Esophagus (tissue), 2 donors: ENCODE measurements at regions not wholly inside any gene's neighbourhood (a gene's known extent, or its start where the extent isn't known, plus 50 kb on each side); places are given as distances from the start of the nearest gene placed in this dataset.
"Not testable (repeated sequence)": the region's sequence is repeated elsewhere in the genome, so short reads cannot be mapped to it uniquely, and the experiment has no call there.

Source experiments
- H3K27ac ChIP-seq, 2 donors: one replicate each; pipeline ENCODE4 v1.5.1; 2013; ENCODE audit warnings: low read depth in 2 of 2, mild to moderate bottlenecking in 2 of 2, inconsistent platforms in 1 of 2, low read length in 1 of 2, moderate library complexity in 1 of 2
- H3K27me3 ChIP-seq, 2 donors: one replicate each; pipeline ENCODE4 v1.6.1; 2013; ENCODE audit warnings: low read length in 2 of 2, control low read depth in 1 of 2, mild to moderate bottlenecking in 1 of 2; ENCODE audit not compliant: insufficient read depth in 2 of 2, control insufficient read depth in 1 of 2
- H3K36me3 ChIP-seq, 2 donors: one replicate each; pipeline ENCODE4 v1.6.1; 2013; ENCODE audit warnings: low read length in 1 of 2; ENCODE audit not compliant: control insufficient read depth in 2 of 2, insufficient read depth in 2 of 2
- H3K4me1 ChIP-seq, 2 donors: one replicate each; pipeline ENCODE4 v1.6.1; 2013; ENCODE audit warnings: low read length in 1 of 2; ENCODE audit not compliant: control insufficient read depth in 2 of 2, insufficient read depth in 2 of 2
- H3K4me3 ChIP-seq, 2 donors: one replicate each; pipeline ENCODE4 v1.5.1; 2013; ENCODE audit warnings: low read length in 2 of 2, mild to moderate bottlenecking in 2 of 2, low read depth in 1 of 2, moderate library complexity in 1 of 2
- H3K9me3 ChIP-seq, 2 donors: one replicate each; pipeline ENCODE4 v1.6.1; 2013; ENCODE audit warnings: mild to moderate bottlenecking in 2 of 2, low read depth in 1 of 2, low read length in 1 of 2, moderate library complexity in 1 of 2; ENCODE audit not compliant: control insufficient read depth in 2 of 2, insufficient read depth in 1 of 2
- WGBS, 2 donors: extraction: QIAGEN DNeasy Blood & Tissue Kit; methylation state at CpG; one replicate each; pipeline ENCODE4 v1.1.7; 2013; 5-methylcytosine and 5-hydroxymethylcytosine counted together
- donor health status: healthy with polysubstance abuse.
- donor health status: Bipolar disorder and iron deficiency.

GRCh38 chr3:4908433-4909156, 70.6 kb upstream of the BHLHE40 start:
- Histone ChIP-seq H3K36me3 (no peaks in the 10 kb centered on the region), H3K27ac (no peak overlapping the region), H3K27me3 (no peaks in the 10 kb centered on the region), H3K4me3 (no peak overlapping the region), H3K4me1 (peaks cover 0 to 4% of the 10 kb centered on the region in 2 donors), H3K9me3 (no peaks in the 10 kb centered on the region)
- 81 to 86% methylated on average over 8 of the region's 8 CpGs for WGBS, 2 donors

DNA sequence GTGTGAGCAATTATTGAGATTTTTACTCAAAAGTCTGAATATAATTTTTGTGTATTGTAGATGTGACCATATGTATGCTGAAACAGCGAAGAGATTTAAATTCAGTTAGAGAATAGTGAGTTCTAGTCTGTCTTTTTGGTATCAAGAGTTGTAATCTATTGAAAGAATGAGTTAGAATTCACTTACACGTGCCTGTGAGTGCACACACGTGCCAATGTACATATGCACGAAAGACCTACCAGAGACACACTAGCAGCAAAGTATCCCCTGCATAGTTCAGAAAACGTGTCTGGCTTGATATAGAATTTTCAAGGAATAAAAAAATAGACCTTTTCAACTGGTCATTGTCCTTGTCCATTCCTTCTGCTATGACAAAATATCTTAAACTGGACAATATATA, 64.8 kb upstream of the BHLHE40 start:
- no peaks in the 10 kb centered on the region for H3K4me1 ChIP-seq
- H3K27ac ChIP-seq = no peak overlapping the region
- 92 to 93% methylated on average over 5 of the region's 5 CpGs for WGBS, 2 donors
- no peaks in the 10 kb centered on the region for H3K9me3 ChIP-seq
- H3K4me3 ChIP-seq = no peak overlapping the region
- no peaks in the 10 kb centered on the region for H3K36me3 ChIP-seq
- H3K27me3 ChIP-seq = no peaks in the 10 kb centered on the region

- not testable (repeated sequence) for H3K4me1 ChIP-seq, H3K27ac ChIP-seq, H3K27me3 ChIP-seq, H3K36me3 ChIP-seq, H3K4me3 ChIP-seq, H3K9me3 ChIP-seq
- WGBS, 2 donors = 83 to 90% methylated on average over 1 of the region's 2 CpGs
Observed at GRCh38 chr3:4921589-4921988, 57.6 kb upstream of the BHLHE40 start.

DNA sequence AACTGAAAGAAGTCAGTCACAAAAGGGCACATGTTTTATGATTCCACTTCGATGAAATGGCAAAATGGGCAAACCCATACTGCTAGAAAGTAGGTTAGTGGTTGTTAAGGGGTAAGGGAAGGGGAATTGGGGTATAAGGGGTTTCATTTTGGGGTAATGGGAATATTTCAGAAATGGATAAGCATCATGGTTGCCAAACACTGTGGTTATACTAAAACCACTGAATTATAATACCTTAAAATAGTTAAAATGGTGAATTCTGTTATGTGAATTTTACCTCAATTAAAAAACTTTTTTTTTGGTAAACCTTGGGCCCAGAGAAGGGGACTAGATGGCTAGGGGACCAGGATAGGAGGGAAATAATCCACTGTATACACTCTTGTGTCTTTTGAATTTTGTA, 52.3 kb upstream of the BHLHE40 start:
- whole genome bisulfite sequencing, 2 donors = 93 to 99% methylated on average over 1 of the region's 1 CpG
- Histone ChIP-seq H3K4me3 (no peak overlapping the region), H3K27ac (no peak overlapping the region), H3K36me3 (no peaks in the 10 kb centered on the region), H3K9me3 (no peaks in the 10 kb centered on the region), H3K4me1 (no peaks in the 10 kb centered on the region), H3K27me3 (no peaks in the 10 kb centered on the region)

DNA sequence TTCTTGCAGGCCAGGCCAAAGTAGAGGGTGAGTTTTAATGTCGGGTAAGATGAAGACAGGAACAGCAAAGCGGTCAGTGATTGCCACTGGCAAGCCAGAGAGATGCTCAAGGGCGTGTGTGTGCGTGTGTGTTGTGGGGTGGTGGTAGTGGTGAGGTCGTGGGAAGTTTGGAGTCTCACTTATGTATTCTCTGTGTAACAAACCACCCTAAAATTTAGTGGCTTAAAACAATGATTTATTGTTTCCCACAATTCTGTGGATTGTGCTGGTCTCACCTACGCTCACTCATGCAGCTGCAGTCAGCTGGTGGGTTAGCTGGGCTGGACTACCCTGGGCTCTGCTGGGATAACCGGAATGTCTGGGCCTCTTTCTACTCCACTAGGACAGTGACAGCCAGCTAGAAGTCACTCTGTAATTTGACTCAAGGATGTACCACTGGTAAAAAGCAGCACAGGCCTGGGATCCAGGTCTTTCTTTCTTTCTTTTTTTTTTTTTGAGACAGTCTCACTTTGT, 50.9 kb upstream of the BHLHE40 start:
- Histone ChIP-seq H3K4me3 (no peak overlapping the region), H3K27ac (no peak overlapping the region), H3K4me1 (no peaks in the 10 kb centered on the region), H3K9me3 (no peaks in the 10 kb centered on the region), H3K36me3 (no peaks in the 10 kb centered on the region), H3K27me3 (no peaks in the 10 kb centered on the region)
- 90 to 95% methylated on average over 7 of the region's 7 CpGs for WGBS, 2 donors
